GM18861 (cell line): ENCODE measurements at regions not wholly inside any gene's neighbourhood (a gene's known extent, or its start where the extent isn't known, plus 50 kb on each side); places are given as distances from the start of the nearest gene placed in this dataset.

ENCODE experiments used
- ATAC-seq: cut with Tn5 transposase; IDR thresholded peaks from one replicate; pipeline ENCODE4 v1.9.1; 2021; ENCODE audit not compliant: unreplicated experiment

GRCh38 chr1:56056438-56057287 is 522.7 kb downstream of the PLPP3 start:
- ATAC-seq, result no peak

GRCh38 chr1:56054959-56055358 is 524.4 kb downstream of the PLPP3 start:
- no peak for ATAC-seq

DNA sequence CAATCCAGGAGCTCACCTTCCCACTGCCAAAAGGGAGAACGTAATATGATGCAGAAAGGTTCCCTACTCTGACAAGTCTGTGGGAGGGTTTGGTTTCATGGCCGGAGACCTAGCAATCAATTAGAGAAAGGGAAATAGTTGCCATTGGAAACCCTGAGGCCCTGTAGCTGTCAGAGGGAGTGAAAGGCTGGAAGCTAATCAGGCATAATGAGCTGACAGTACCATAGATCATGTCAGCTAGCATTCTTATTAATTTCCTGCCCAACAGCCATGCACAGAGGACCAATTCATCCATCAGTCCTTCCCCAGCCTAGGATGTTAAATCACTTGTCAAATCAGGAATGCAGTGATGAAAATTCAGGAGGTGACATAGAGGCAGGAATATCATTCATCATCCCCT is 527.3 kb downstream of the PLPP3 start:
- no peak for ATAC-seq

- no peak for ATAC-seq
Measured at GRCh38 chr1:56050911-56051310, 528.5 kb downstream of the PLPP3 start.

- ATAC-seq, result peak; percentile 52
Measured at GRCh38 chr1:56045477-56045876, 533.9 kb downstream of the PLPP3 start.

DNA sequence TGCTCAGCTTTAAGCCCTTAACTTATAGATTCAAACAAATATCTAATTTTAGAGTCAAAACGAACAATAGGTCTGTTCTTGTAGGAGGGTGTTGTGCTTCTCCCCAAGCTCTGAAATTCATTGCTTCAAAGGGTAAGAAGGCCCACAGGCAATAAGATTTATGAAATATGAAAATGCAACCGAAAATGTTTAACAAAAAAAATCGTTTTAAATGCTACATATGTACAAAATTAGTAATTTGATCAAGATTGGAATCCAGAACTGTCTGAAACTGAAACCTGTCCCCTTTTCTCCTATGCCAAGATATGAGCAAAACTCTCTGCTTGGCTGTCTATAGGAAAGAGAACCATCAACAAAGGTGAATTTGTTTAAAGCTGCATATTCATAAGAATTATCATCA is 534.3 kb downstream of the PLPP3 start:
- ATAC-seq, result peak; percentile 12

GRCh38 chr1:56036479-56036878 is 542.9 kb downstream of the PLPP3 start:
- no peak for ATAC-seq

GRCh38 chr1:56034847-56035481 is 544.4 kb downstream of the PLPP3 start:
- no peak for ATAC-seq

- ATAC-seq, result no peak
Measured at GRCh38 chr1:56034222-56034621, 545.1 kb downstream of the PLPP3 start.

- no peak for ATAC-seq
Measured at GRCh38 chr1:56033321-56034037, 545.9 kb downstream of the PLPP3 start.

DNA sequence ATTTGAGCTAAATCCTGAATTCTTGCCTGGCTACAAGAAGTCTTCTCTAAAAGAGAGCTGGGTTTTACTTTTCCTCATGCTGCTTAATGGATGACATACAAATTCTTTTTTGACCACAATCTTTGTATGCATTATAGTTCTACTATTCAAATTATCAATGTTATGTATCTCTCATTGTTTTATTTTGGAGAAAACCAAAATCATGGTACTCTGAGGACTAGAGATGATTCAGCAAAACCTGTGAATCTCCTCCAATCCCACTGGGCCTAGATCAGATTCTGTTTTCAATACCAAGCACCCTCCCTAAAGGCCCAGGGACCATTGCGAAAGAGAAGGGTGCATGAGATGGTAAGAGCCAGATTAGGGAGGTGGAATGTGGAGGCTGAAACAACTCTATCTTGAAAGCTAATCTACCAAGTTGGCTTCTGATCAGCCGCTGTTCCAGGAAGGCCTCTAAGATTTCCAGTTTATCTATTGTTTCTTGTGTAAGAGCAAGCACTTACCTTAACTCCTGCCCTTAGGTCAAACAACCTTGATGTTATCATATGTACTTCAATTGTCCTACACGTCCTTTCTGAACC is 547.2 kb downstream of the PLPP3 start:
- no peak for ATAC-seq

DNA sequence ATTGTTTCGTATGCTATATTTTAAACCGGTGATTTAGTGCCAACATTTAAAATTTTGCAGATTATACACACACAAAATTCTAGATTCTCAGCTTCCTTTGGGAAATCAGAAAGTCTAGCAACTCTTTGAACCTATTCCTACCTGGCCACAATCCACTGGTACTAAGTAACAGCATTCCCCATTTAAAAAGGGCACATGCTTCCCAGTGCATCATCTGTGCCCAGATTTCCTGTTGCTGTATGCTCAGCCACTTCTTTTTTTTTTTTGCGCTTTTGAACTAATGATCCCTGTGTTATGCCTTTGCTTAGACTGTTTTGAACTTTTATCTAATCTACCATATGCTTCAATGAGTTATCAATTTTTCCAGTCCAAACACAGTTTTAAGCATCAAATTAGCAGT is 548.4 kb downstream of the PLPP3 start:
- no peak for ATAC-seq

- no peak for ATAC-seq
Measured at GRCh38 chr1:56029319-56030003, 549.9 kb downstream of the PLPP3 start.

DNA sequence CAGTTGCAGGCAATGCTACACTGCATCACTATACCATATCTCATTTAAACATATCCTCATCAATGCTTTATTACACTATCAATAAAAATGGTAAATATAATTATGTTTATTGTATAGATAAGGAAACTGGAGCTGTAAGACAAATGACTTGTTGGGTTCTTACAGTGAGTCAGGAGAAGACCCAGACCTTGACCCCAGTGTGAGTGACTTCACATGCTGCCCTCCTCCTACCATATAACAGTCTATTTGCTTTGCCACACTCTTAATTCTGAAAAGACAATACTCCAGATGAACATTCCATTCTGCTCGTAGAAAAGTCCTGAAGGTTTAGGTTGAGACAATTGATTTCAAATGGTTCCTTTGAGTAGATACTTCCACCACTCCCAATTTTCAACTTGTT is 550.5 kb downstream of the PLPP3 start:
- no peak for ATAC-seq

- ATAC-seq, result no peak
Measured at GRCh38 chr1:56028244-56028643, 551.1 kb downstream of the PLPP3 start.

GRCh38 chr1:56025942-56026341 is 553.4 kb downstream of the PLPP3 start:
- ATAC-seq, result no peak

- no peak for ATAC-seq
Measured at GRCh38 chr1:56024155-56024554, 555.2 kb downstream of the PLPP3 start.

- no peak for ATAC-seq
Measured at GRCh38 chr1:56019922-56020321, 559.4 kb downstream of the PLPP3 start.

- no peak for ATAC-seq
Measured at GRCh38 chr1:56019472-56019871, 559.9 kb downstream of the PLPP3 start.

GRCh38 chr1:56017336-56017735 is 562.0 kb downstream of the PLPP3 start:
- no peak for ATAC-seq

GRCh38 chr1:56003846-56004245 is 575.5 kb downstream of the PLPP3 start:
- ATAC-seq, result no peak
